HG02884 (cell line): ENCODE measurements at regions not wholly inside any gene's neighbourhood (a gene's known extent, or its start where the extent isn't known, plus 50 kb on each side); places are given as distances from the start of the nearest gene placed in this dataset.

ENCODE experiments used
- ATAC-seq: cut with Tn5 transposase; IDR thresholded peaks from one replicate; pipeline ENCODE4 v1.9.1; 2021; ENCODE audit warnings: mild to moderate bottlenecking, moderate library complexity; ENCODE audit not compliant: unreplicated experiment

- no peak for ATAC-seq
Observed at GRCh38 chr16:51755039-51755501, 604.0 kb upstream of the SALL1 start.

- ATAC-seq = no peak
Observed at GRCh38 chr16:51753467-51754127, 602.5 kb upstream of the SALL1 start.

GRCh38 chr16:51752438-51752995 is 601.4 kb upstream of the SALL1 start:
- no peak for ATAC-seq

GRCh38 chr16:51747329-51747728 is 596.3 kb upstream of the SALL1 start:
- ATAC-seq = no peak

- ATAC-seq = no peak
Observed at GRCh38 chr16:51734220-51734619, 583.1 kb upstream of the SALL1 start.

- no peak for ATAC-seq
Observed at GRCh38 chr16:51733181-51733580, 582.1 kb upstream of the SALL1 start.

GRCh38 chr16:51731160-51731559 is 580.1 kb upstream of the SALL1 start:
- ATAC-seq = no peak

- ATAC-seq = no peak
Observed at GRCh38 chr16:51723036-51723724, 572.1 kb upstream of the SALL1 start.

- no peak for ATAC-seq
Observed at GRCh38 chr16:51722467-51722866, 571.4 kb upstream of the SALL1 start.

GRCh38 chr16:51719376-51719775 is 568.3 kb upstream of the SALL1 start:
- no peak for ATAC-seq

- no peak for ATAC-seq
Observed at GRCh38 chr16:51716195-51716594, 565.1 kb upstream of the SALL1 start.

- no peak for ATAC-seq
Observed at GRCh38 chr16:51713502-51713901, 562.4 kb upstream of the SALL1 start.

GRCh38 chr16:51710905-51711563 is 560.0 kb upstream of the SALL1 start:
- ATAC-seq = no peak

GRCh38 chr16:51710186-51710585 is 559.1 kb upstream of the SALL1 start:
- no peak for ATAC-seq

GRCh38 chr16:51708861-51709260 is 557.8 kb upstream of the SALL1 start:
- no peak for ATAC-seq

GRCh38 chr16:51707666-51708065 is 556.6 kb upstream of the SALL1 start:
- no peak for ATAC-seq

- no peak for ATAC-seq
Observed at GRCh38 chr16:51705142-51705541, 554.1 kb upstream of the SALL1 start.

GRCh38 chr16:51701025-51701424 is 550.0 kb upstream of the SALL1 start:
- no peak for ATAC-seq

GRCh38 chr16:51699686-51700396 is 548.8 kb upstream of the SALL1 start:
- no peak for ATAC-seq

- ATAC-seq = no peak
Observed at GRCh38 chr16:51698647-51699046, 547.6 kb upstream of the SALL1 start.

- no peak for ATAC-seq
Observed at GRCh38 chr16:51697454-51697853, 546.4 kb upstream of the SALL1 start.
